ENCODE measurements at regions not wholly inside any gene's neighbourhood (a gene's known extent, or its start where the extent isn't known, plus 50 kb on each side); places are given as distances from the start of the nearest gene placed in this dataset.

DNA sequence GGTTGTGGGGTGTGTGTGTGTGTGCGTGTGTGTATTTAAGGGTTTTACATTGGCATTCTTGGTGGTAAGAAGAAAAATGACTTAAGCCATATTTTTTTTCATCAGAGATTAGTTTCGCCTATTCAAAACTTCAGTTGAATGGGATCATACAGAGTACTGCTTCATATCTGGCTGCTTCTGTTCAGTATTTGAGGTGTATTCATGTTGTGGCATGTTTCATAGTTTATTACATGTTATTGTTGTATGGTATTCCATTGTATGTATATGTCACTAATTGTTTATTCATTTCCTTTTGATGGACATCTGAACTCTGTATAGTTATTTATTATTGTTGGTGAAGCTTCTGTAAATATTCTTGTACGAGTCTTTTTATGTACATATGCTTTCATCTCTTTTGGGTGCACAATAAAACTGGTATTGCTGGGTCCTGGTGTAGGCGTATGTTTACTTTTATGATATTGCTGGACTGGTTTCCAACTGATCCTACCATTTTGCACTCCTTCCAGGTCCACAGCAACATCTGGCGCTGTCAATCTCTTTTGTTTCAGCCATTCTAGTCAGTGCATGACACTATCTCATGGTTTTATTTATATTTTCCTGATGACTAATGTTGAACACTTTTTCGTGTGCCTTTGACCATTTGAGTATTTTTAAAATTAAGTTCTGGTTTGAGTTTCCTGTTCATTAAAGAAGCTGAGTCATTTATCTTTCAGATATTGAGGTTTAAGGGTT is 77.4 kb upstream of the MAF start:
- no peak for DNase-seq

DNA sequence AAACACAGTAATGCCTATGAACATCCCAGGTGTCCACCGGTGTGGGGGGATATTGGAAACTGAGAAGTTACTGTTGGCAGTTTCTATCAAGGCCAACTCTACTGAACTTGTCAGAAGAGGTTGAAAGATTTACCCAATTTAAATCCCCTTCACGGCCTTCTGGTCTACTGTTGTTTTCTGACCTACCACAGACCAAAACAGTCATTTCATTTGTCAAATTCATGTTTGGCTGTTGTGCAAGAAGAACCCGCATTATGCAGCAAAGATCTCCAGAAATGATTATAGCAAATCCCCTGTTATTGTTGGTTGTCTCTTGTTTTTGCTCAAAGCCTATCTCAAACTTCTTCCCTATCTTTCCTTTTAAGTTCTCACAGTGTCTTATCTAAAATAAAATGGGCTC is 73.1 kb upstream of the MAF start:
- no peak for DNase-seq

DNA sequence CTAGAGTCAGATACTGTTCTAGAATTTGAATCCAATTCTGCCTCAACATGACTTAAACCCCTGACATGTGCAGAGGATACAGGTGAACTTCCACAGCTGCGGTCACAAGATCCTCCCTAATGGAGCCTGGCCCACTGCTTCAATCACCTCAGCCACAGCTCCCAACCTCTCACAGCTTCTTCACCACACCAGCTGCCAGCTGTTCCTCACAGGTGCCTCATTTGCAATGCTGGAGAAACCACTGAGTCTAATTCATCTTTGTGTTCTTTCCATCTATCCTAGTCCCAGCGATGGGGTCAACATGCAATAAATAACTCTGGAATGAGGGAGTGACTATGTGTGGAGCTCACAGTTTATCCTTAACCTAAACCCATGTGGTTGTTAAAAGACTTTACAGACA is 72.0 kb upstream of the MAF start:
- no peak for DNase-seq

DNA sequence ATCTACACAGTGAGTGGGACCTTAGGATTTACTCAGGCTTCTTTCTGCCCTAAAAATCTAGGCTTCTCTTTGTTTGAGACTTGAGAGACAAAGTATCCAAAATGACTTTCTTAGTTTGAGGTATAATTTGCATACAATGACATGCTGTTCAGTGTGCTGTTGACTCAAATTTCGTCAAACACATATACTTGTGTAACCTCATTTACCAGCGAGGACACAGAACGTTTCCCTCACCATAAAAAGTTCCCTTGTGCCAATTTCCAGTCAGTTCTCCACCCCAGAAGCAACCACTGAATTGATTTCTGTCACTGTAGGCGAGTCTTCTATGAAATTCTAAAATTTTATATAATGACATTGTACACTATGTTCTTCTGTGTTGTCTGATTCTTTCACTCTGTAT is 68.0 kb upstream of the MAF start:
- no peak for DNase-seq

DNA sequence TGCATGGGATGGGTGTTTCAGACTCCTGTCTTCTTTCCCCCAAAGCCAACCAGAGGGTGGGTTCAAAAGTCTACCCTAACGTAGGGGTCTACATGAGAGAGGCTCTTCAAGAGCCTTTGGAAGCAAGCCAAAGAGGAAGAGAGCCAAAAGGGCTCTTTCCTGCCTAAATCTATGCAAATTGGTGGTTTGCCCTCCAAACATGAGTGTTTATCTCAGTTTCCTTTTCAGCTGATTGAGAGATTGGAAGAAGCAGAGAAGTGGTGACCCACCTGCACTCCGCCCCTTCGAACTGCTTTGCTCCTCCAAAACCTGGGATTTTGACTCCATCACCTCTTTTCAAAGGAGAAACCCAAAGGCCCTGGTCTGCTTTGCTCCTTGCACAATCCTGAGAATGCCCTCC is 65.4 kb upstream of the MAF start:
- DNase-seq: no peak

DNA sequence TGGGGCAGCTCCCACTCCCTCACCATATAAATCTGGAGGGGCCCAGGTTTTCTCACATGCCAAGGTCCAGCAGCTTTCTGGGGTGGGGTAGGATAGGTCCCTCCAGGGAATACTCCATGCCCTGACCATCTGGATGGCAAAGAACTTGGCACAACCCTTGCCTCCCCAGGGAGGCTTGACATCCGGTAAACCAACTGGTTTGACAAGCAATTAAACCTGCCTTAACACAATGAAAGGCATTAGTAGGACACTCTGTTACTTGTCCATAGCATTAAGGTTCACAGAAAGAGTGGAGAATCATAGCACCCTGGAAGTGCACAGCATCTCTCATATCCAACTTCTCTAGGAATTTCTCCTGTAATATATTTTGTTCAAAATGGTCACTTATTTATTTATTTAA is 63.9 kb upstream of the MAF start:
- no peak for DNase-seq

DNA sequence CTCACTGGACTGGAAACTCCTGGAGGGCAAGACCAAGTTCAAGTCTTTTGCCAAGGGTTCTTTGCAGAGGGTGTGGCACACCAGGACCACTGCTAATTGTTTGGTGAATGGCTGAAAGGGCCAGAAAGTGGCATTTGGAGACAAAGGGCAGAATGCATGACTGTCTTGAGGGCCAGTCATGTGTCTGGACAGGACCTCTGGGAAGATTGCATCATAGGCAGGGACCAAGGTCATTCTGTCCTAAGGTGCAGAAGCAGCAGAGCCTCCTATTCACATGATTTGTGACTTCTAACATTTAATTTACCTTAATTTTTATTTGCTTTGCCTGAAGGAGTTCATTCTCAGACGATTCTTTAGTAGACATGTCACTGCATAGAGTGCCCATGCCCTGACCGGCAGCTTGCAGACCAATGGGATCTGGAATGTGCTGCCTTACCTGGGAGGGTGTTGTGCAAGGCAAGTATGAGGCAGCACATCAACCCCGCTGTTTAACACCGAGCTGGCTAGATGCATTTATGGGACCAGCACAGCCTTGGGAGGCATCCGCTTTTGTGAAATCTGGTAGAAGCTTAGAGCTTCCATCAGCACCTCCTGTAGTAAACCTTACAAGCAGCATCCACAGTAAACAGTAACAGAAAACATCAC is 62.3 kb upstream of the MAF start:
- no peak for DNase-seq

DNA sequence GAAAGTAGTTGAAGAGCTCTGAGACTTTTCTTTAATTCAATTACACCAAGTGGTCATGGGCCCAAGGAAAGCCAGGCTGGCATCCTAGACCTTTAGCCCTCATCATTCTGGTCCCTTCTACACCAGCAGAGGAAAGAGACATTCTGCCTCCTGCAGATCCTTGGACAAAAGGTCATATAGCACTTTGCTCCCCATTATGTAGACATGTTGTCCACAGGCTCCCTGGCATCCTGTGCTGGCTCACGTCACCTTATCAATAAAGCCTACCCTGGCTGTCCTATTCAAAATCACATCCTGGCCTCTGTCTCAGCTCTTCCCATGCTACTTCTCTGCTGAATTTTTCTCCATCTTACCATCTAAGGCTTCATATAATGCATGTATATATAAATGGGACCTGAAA is 61.6 kb upstream of the MAF start:
- no peak for DNase-seq

DNA sequence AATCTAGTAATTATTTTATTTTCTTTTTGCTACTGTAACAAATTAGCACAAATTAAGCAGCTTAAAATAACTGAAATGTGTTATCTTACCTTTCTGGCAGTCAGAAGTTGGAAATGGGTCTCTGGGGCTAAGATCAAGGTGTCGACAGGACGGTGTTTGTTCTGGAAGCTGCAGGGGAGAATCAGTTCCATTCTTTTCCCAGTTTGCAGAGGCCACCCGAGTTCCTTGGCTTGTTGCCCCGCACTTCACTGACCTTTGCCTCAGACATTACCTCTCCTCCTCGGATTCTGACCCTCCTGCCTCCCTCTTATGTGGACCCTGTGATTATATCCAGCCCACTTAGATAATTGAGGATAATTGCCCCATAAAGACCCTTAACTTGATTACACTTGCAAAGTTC is 61.0 kb upstream of the MAF start:
- no peak for DNase-seq

DNA sequence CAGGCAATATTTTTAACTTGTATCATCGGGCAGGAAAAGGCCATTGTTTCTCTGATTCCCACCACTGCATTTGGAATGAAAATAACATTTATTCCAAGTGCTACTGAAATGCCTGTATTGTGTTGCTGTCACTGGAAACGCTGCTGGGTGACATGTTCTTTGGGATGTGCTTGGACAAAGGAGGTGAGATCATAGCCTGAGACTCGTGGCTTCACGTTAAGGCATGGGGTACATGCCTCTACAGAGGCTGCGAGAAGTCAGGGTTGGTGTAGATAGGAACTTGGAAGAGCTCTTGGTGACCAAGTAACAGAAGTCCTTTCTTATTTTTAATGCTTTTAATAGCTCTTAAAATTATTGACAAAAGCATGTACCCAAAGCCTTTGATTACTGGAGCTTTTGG is 58.8 kb upstream of the MAF start:
- no peak for DNase-seq

DNA sequence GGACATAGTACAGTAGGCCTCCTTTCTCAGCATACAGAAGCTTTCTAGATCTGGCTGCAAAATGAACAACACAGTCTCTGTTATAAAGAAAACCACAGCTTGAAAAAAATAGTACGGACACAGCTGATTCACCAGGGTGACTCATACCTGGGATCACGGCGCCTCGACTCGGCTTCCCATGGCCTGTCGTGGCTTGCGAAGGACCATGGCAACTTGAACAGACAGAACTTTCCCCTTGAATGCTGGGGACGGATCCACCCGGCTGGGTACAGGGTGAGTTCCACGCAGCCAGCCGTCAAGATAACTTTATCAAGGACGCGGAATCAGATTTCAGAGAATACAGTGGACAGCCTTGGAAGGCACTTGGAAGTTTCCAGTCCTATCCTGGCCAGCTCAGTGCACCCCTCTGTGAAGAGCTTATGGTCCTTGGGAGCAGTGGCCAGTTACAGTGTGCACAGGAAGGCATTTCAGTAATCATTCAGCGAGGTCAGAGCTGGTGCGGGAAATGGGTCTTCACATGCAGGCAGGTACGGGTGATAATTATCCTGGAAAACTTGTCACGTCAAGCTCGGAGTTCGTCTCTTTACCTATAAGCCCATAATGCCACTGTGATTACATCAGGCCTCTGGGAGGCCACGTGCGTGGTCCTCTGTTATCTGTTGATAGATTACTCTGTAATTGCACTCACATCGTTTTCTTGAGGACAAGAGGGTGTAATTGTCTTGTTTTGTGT is 57.9 kb upstream of the MAF start:
- no peak for DNase-seq

DNA sequence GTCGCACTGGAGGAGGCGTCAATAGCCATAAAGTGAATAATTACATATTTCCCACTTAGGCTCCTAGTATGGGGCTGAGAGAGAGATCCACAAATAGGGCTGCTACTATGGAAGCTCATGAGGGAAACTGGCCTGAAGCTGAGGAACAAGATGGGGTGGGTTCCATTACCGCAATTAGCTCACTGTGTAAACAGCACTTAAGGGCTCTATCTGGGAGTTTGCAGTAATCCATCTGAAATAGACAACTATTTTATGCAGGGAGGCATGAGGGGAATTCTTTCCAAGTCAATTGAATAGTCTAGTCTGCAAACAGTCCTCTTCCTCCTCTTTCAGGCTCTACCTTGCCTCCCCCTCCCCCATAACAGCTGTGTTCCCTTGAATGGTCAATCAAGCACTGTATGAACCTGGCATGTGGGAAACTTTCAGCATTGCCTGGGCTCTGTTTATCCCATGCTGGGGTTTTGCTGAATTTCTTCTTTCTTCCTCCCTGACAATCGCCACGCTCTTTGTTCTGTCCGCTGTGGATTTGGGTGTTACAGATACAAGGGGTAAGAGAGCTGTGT is 56.1 kb upstream of the MAF start:
- DNase-seq: peak; percentile 88

DNA sequence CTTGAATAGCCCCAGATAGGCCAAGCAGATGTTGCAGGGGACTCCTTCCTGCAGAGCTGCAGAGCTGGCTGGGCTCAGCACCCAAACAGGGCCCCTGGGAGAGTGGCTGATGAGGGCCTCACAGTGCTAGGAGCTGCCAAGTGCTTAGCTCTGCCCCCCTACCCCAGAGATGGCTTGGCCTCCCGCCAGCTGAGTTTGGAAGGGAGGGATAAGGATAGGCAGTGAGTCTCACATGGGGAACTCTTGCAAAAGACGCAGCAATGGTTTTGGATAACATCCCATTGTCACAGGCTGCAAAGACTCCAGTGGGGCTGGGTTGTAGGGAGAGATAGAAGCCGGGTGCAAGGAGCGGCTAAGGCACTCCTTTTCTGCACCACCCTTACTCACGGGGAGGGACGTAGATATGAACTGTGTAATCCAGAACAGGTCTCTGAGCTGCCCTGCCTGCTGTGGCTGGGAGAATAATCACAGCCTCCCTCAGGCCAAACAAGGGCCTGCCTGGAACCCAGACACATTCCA is 52.9 kb upstream of the MAF start:
- DNase-seq: peak; percentile 64

DNA sequence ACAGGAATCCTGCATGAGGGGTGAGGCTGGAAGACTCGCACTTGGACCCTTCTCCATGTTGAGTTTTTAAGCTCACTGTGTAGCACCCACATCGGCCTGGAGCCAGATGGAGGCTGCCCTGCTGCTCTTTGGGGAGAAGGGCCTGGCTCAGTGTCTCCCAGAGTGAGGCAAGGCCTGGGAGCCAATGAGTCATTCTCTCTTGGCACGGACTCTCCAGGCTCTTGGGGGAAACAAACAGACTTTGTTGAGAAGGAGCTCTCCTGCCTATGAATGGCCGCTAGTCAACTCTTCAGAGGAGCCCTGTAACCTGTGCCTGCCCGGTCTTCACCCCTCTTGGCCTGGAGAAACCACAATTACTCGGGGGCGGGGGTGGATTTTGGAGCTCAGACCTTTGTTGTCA is 50.8 kb upstream of the MAF start:
- no peak for DNase-seq

Measured in NCI-H1092 treated with DMSO at 0.1 percent for 48 hours (cell line).